GM12878 (cell line): ENCODE measurements at regions not wholly inside any gene's neighbourhood (a gene's known extent, or its start where the extent isn't known, plus 50 kb on each side); places are given as distances from the start of the nearest gene placed in this dataset.

Source experiments
- ATAC-seq: fragments of 200-7000 bp; cut with Tn5 transposase; 3 replicates; pipeline ENCODE4 v1.9.1; 2020; ENCODE audit warnings: mild to moderate bottlenecking, moderate library complexity
- BruUV-seq: library from RNA; stranded (reverse); fragments of 400-500 nt; replicated peaks from 2 replicates; lab custom pipeline; 2021; lab: Mats Ljungman, UMichigan
- CTCF ChIA-PET: fragments of 300-600 bp; sonication (Branson Sonifier 250); formaldehyde crosslinking; extraction: SDS; loops from one replicate; lab custom pipeline; 2021; ENCODE audit warnings: inconsistent platforms; lab: Yijun Ruan, JAX
- POLR2A ChIA-PET: fragments of 350-600 bp; formaldehyde crosslinking; extraction: SDS; loops from one replicate; lab custom pipeline; 2021; ENCODE audit warnings: inconsistent platforms; lab: Charles Lee
- RAD21 ChIA-PET: fragments of 300-600 bp; sonication (Branson Sonifier 250); formaldehyde crosslinking; loops from one replicate; lab custom pipeline; 2023; ENCODE audit warnings: antibody characterized with exemption; ENCODE audit not compliant: unreplicated experiment; lab: Charles Lee
- SMC1A ChIA-PET: fragments of 300-600 bp; sonication (Branson Sonifier 250); formaldehyde crosslinking; loops from one replicate; lab custom pipeline; 2023; ENCODE audit not compliant: unreplicated experiment, uncharacterized antibody; lab: Charles Lee
- DNase-seq: peaks from one replicate; pipeline ENCODE4 v3.0.0-alpha.2; 2011; ENCODE audit warnings: low read depth, low spot score
- FAIRE-seq: peaks from 3 replicates; lab custom pipeline; 2011; peaks lifted over from hg19 to GRCh38; lab: Jason Lieb, UNC
- H2AFZ ChIP-seq: 2 replicates; pipeline ENCODE4 v1.6.0; 2011; ENCODE audit warnings: low read depth, low read length, control low read depth; ENCODE audit not compliant: control insufficient read depth
- H3K27ac ChIP-seq: 2 replicates; pipeline ENCODE4 v1.5.1; 2011; ENCODE audit warnings: control low read depth; ENCODE audit not compliant: control insufficient read depth, insufficient read depth
- H3K27me3 ChIP-seq, 2 experiments: replicated peaks in 1 of 2; 2 replicates each; pipeline versions ENCODE4 v1.6.0 to v1.6.1; 2011; ENCODE audit warnings: low read length in 1 of 2; ENCODE audit not compliant: control insufficient read depth in 2 of 2, insufficient read depth in 2 of 2
- H3K36me3 ChIP-seq, 2 experiments: 2 replicates each; pipeline ENCODE4 v1.5.1; 2011; ENCODE audit warnings: low read length in 1 of 2; ENCODE audit not compliant: control insufficient read depth in 2 of 2, insufficient read depth in 2 of 2
- H3K4me1 ChIP-seq: 2 replicates; pipeline ENCODE4 v1.6.1; 2011; ENCODE audit warnings: mild to moderate bottlenecking, low read length, moderate library complexity, mixed read lengths; ENCODE audit not compliant: control insufficient read depth, insufficient read depth
- H3K4me2 ChIP-seq: 2 replicates; pipeline ENCODE4 v1.6.0; 2011; ENCODE audit warnings: control low read depth; ENCODE audit not compliant: control insufficient read depth, insufficient read depth
- H3K4me3 ChIP-seq: fragments of 200-600 bp; sonication (generic); 2 replicates; pipeline ENCODE4 v1.5.1; 2016
- H3K79me2 ChIP-seq: 2 replicates; pipeline ENCODE4 v1.6.0; 2011; ENCODE audit warnings: low read length; ENCODE audit not compliant: control insufficient read depth, insufficient read depth
- H3K9ac ChIP-seq: 2 replicates; pipeline ENCODE4 v1.8.0; 2011; ENCODE audit warnings: low read length, control low read depth, mixed read lengths; ENCODE audit not compliant: control insufficient read depth, insufficient read depth
- H3K9me3 ChIP-seq: replicated peaks from 3 replicates; pipeline ENCODE4 v1.5.1; 2011; ENCODE audit warnings: mild to moderate bottlenecking, low read length; ENCODE audit not compliant: control insufficient read depth, insufficient read depth
- H4K20me1 ChIP-seq: 2 replicates; pipeline ENCODE4 v1.6.0; 2011; ENCODE audit not compliant: control insufficient read depth, insufficient read depth
- CHD2 ChIP-seq: IDR thresholded peaks from 2 replicates; pipeline ENCODE4 v1.6.1; 2011; ENCODE audit warnings: low read depth, low read length, improper control_type of control experiment, borderline replicate concordance
- EGR1 ChIP-seq, 2 experiments: IDR thresholded peaks; 1 replicate in 1 of 2; 2 replicates in 1 of 2; pipeline ENCODE4 v1.6.1; 2011 to 2012; ENCODE audit warnings: low read depth in 2 of 2, low read length in 2 of 2, borderline replicate concordance in 1 of 2, mild to moderate bottlenecking in 1 of 2, moderate library complexity in 1 of 2
- GATAD2B ChIP-seq: fragments of 450-650 bp; conservative IDR thresholded peaks from 2 replicates; pipeline ENCODE4 v1.6.1; 2017; ENCODE audit warnings: low read depth, mild to moderate bottlenecking, moderate library complexity
- HDAC2 ChIP-seq: fragments of 200-600 bp; sonication (generic); IDR thresholded peaks from 2 replicates; pipeline ENCODE4 v1.6.1; 2017
- IRF5 ChIP-seq: fragments of 450-650 bp; IDR thresholded peaks from 2 replicates; pipeline ENCODE4 v1.6.1; 2017; ENCODE audit warnings: borderline replicate concordance
- LARP7 ChIP-seq: fragments of 450-650 bp; IDR thresholded peaks from 2 replicates; pipeline ENCODE4 v1.6.1; 2017; ENCODE audit warnings: mild to moderate bottlenecking
- MXI1 ChIP-seq: fragments of 150-350 bp; IDR thresholded peaks from 2 replicates; pipeline ENCODE4 v1.6.1; 2011; ENCODE audit warnings: low read depth, mild to moderate bottlenecking, inconsistent platforms, low read length, improper control_type of control experiment
- PAX5 ChIP-seq: IDR thresholded peaks from 2 replicates; pipeline ENCODE4 v1.6.1; 2011; ENCODE audit warnings: low read depth, low read length, borderline replicate concordance
- SRF ChIP-seq, 2 experiments: IDR thresholded peaks; 2 replicates each; pipeline ENCODE4 v1.6.1; 2011; ENCODE audit warnings: low read depth in 2 of 2, low read length in 2 of 2, mild to moderate bottlenecking in 1 of 2, moderate library complexity in 1 of 2
- ZBTB40 ChIP-seq: fragments of 450-650 bp; IDR thresholded peaks from 2 replicates; pipeline ENCODE4 v1.6.1; 2016; ENCODE audit warnings: mild to moderate bottlenecking, moderate library complexity, borderline replicate concordance
- WGBS: methylation state at CpG from one replicate; pipeline ENCODE4 v1.1.6; 2016; ENCODE audit warnings: low lambda C conversion rate; ENCODE audit not compliant: insufficient replicate concordance, insufficient coverage; ENCODE audit errors: missing lambda C conversion rate; 5-methylcytosine and 5-hydroxymethylcytosine counted together
- in situ Hi-C: fragments of 300-500 bp; cut with MboI; formaldehyde crosslinking; loops from 9 replicates; pipeline ENCODE4 v1.14.3; 2018; ENCODE audit warnings: mixed read lengths
- intact Hi-C: fragments of 100-400 bp; cut with micrococcal nuclease; formaldehyde crosslinking; loops from one replicate; pipeline ENCODE4 v1.14.2; 2022; ENCODE audit not compliant: unreplicated experiment

GRCh38 chr13:76552807-76553206, 333.4 kb downstream of the KCTD12 start:
- no peaks in the 10 kb centered on the region for H3K9me3 ChIP-seq
- no peak overlapping the region for H2AFZ ChIP-seq
- no peaks in the 10 kb centered on the region for H4K20me1 ChIP-seq
- intact Hi-C loops = no loop called here
- BruUV-seq = no TSS peak
- 0% methylated on average over 1 of the region's 1 CpG for WGBS
- no peak overlapping the region for H3K4me3 ChIP-seq
- ATAC-seq = no peak
- H3K36me3 ChIP-seq = no peaks in the 10 kb centered on the region
- TF ChIP-seq IRF5 = no peak
- TF ChIP-seq LARP7 = no peak
- TF ChIP-seq GATAD2B = no peak
- TF ChIP-seq, all 136 proteins: peak for 0
- Histone ChIP-seq H3K79me2 (no peaks in the 10 kb centered on the region), H3K4me1 (no peaks in the 10 kb centered on the region), H3K27me3 (no peaks in the 10 kb centered on the region), H3K9ac (no peak overlapping the region), H3K4me2 (no peak overlapping the region), H3K27ac (no peak overlapping the region)
- FAIRE-seq (no peak), DNase-seq (no peak)
- in situ Hi-C loops = no loop called here
- ChIA-PET RAD21 (no interaction called here), POLR2A (no interaction called here), CTCF (no interaction called here), SMC1A (no interaction called here)

- H3K9me3 ChIP-seq = no peaks in the 10 kb centered on the region
- ChIA-PET SMC1A (interaction anchor here (0.6 kb wide), 1 partner anchor 297 kb away, joined by 3 read pairs; no protein-coding TSS in a partner anchor), CTCF (no interaction called here), POLR2A (no interaction called here), RAD21 (no interaction called here)
- TF ChIP-seq EGR1 (IDR thresholded peaks at IDR 0.05; ENCODE audit: borderline replicate concordance in 1 of 2, low read depth in 2 of 2, low read length in 2 of 2) = no peak
- no peak for TF ChIP-seq ZBTB40
- TF ChIP-seq CHD2 = no peak
- no peak for TF ChIP-seq SRF (IDR thresholded peaks at IDR 0.05; ENCODE audit: low read depth in 2 of 2, low read length in 2 of 2)
- TF ChIP-seq HDAC2 = no peak
- TF ChIP-seq MXI1 = no peak
- no peak for TF ChIP-seq PAX5
- WGBS = 10% methylated on average over 5 of the region's 5 CpGs
- BruUV-seq = no TSS peak
- DNase-seq (no peak), ATAC-seq (no peak), FAIRE-seq (no peak)
- H3K9ac ChIP-seq = no peak overlapping the region
- H3K4me2 ChIP-seq = no peak overlapping the region
- H3K36me3 ChIP-seq = no peaks in the 10 kb centered on the region
- H2AFZ ChIP-seq = no peak overlapping the region
- H4K20me1 ChIP-seq = no peaks in the 10 kb centered on the region
- H3K4me3 ChIP-seq = no peak overlapping the region
- H3K79me2 ChIP-seq = no peaks in the 10 kb centered on the region
- no peaks in the 10 kb centered on the region for H3K27me3 ChIP-seq
- H3K4me1 ChIP-seq = no peaks in the 10 kb centered on the region
- in situ Hi-C loops (no loop called here), intact Hi-C loops (no loop called here)
- no peak overlapping the region for H3K27ac ChIP-seq
These were observed 334.0 kb downstream of the KCTD12 start for GRCh38 chr13:76552041-76552772.
